ENCODE measurements at regions not wholly inside any gene's neighbourhood (a gene's known extent, or its start where the extent isn't known, plus 50 kb on each side); places are given as distances from the start of the nearest gene placed in this dataset.

DNA sequence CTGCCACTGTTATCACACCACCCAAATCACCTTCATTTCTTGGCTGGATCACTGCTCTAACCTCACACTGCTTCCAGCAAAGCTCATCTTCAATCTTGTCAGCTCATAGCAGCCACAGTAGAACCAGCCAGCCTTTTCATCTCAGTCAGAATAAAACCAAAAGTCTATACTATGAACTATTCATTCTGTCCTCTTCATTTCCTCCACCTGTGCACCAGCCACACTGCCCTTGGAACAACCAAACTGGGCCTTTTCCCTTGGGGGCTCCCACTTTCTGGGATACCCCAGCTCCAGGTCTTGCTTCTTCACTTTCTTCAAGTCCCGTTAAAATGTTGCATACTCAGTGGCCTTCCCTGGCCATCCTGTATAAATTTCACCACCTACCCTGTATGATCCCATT, 234.4 kb upstream of the DAAM1 start:
- TF ChIP-seq CTCF (IDR thresholded peaks at IDR 0.05; ENCODE audit: low read depth, low read length, missing control alignments) = no peak
- no peak for DNase-seq (ENCODE audit: low read depth)
- no peak overlapping the region for H3K4me3 ChIP-seq (ENCODE audit: low read depth, low read length)

DNA sequence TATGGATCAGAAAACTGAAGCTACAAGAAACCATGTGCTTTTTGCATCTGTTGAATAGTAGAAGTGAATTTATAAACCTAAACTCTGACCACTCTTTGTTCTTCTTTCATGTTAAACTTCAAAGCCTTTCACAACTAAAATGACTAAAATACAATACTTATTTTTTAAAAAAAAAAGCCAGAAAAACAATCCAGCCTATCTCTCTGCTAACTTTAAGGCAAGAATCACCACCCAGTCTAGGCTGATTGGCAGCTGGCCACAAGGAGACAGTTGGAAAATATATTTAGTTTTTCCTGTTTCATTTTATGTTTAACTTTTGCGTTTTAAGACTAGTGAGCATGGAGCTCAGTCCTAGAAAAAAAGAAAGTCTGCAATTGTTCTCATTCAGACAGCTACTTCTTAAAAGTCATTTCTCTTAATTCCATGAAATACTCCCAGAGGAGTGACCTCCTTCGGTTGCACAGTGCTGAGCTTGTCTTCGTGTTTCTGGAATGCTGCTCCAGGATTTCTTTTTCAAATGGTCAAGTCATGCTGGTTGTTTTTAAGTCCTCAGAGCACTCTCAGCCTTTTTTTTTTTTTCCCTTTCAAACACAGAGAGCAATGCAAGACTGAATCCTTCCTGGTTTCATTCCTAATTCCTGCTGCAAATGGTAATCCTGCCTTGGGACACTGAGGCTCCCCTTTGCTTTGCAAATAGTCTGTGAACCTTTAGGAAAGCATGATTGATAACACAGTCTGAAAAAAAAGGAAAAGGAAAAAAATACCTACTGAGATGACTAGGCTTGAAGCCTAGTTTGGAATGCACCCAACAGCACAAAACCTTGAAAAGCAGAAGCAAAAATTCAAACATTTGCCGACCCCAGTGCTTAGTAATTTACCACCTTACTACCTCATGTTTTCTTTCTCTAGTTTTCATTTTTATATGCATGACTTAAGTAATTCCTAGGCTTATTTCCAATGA, 233.3 kb upstream of the DAAM1 start:
- no peak for DNase-seq (ENCODE audit: low read depth)
- H3K4me3 ChIP-seq (ENCODE audit: low read depth, low read length) = no peak overlapping the region; the same call in 1 of the 2 replicates
- TF ChIP-seq CTCF (IDR thresholded peaks at IDR 0.05; ENCODE audit: low read depth, low read length, missing control alignments) = no peak

GRCh38 chr14:58961045-58961731, 227.3 kb upstream of the DAAM1 start:
- TF ChIP-seq CTCF (IDR thresholded peaks at IDR 0.05; ENCODE audit: low read depth, low read length, missing control alignments) = no peak
- H3K4me3 ChIP-seq (ENCODE audit: low read depth, low read length) = no peak overlapping the region
- no peak for DNase-seq (ENCODE audit: low read depth)

DNA sequence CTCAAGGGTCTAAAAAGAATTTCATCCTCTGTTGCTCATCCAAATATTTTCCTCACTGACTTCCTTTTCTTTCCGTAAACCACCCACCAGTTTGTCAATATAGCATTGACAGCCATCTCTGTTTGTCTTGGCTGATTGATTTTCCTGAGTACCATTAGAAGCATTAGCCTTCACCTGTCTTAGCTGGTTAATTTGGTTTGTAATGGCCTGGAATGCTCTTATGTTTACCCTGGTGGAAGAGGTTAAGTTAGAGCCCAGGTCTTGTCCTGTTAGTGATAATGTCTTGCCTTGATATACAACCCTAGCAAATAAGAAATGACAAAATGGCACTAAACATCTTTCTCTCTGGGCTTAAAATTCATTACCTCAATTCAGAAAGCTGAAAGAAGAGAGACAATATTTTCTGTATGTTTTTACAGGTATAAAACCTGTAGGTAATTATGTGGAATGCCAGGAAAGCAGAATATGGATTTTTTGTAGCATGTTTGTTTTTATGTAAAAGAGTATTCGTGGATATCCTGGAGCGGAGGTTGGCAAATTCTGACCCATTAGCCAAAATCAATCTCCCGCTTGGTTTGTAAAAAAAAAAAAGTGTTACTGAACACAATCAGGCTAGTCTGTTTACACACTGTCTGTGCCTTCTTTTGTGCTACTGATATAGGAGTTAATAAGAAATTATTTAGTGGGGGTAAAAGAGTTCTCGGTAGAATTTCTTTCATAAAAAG, 224.4 kb upstream of the DAAM1 start:
- TF ChIP-seq CTCF (IDR thresholded peaks at IDR 0.05; ENCODE audit: low read depth, low read length, missing control alignments) = no peak
- DNase-seq (ENCODE audit: low read depth) = no peak

DNA sequence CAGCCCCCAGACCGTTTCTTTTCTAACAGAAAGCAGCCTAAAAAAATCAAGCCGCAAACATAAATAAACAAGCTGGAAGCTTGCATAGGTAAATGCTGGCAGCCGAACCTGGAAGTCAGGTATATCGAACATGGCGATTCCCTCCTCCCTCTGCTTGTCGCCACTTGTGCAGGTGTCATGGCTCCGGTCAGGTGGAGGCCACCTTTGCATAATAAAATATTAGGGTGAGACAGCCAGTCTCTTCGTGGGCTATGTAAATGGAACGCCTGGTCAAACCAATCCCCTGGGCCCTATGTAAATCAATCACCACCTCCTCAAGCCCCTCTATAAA, 223.9 kb upstream of the DAAM1 start:
- DNase-seq (ENCODE audit: low read depth) = no peak
- TF ChIP-seq CTCF (IDR thresholded peaks at IDR 0.05; ENCODE audit: low read depth, low read length, missing control alignments) = no peak
- no peak overlapping the region for H3K4me3 ChIP-seq (ENCODE audit: low read depth, low read length)

More for the DNA sequence above, 224.4 kb upstream of the DAAM1 start:
- H3K4me3 ChIP-seq (ENCODE audit: low read depth, low read length) = no peak overlapping the region

DNA sequence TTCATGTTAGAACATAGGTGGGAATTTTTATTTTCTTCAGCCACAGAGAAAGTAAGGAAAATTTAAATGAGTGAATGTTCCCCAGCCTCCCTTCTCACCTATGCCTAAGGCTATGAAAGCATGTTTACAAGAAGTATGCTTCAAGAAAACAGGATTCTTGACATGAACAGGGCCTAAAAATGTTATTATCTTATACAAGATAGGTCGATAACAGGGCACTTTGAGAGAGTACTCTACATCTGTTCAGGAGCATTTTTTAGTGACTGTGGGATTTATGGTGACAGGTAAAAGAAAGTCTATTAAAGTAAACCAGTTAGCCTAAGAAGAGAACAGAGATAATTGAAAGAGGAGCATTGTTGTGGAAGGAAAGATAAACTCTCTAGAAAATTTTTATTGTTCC, 222.9 kb upstream of the DAAM1 start:
- no peak overlapping the region for H3K4me3 ChIP-seq (ENCODE audit: low read depth, low read length)
- no peak for TF ChIP-seq CTCF (IDR thresholded peaks at IDR 0.05; ENCODE audit: low read depth, low read length, missing control alignments)
- DNase-seq (ENCODE audit: low read depth) = no peak
